Breast epithelium (tissue), 4 donors: ENCODE measurements at regions not wholly inside any gene's neighbourhood (a gene's known extent, or its start where the extent isn't known, plus 50 kb on each side); places are given as distances from the start of the nearest gene placed in this dataset.

Experiments
- DNase-seq, 2 donors: peaks; one replicate each; pipeline ENCODE4 v3.0.0-alpha.2; 2019; ENCODE audit warnings: low spot score in 2 of 2
- H3K27ac ChIP-seq, 2 donors: fragments of 200-600 bp; sonication (generic) in 1 of 2; one replicate each; pipeline ENCODE4 v1.5.1; 2016 to 2019; ENCODE audit warnings: mild to moderate bottlenecking in 1 of 2
- H3K27me3 ChIP-seq, 2 donors: fragments of 200-600 bp; sonication (generic) in 1 of 2; one replicate each; pipeline versions ENCODE4 v1.5.1 to v1.6.0; 2017 to 2019; ENCODE audit warnings: control low read depth in 1 of 2, mild to moderate bottlenecking in 1 of 2
- H3K36me3 ChIP-seq: fragments of 200-600 bp; one replicate; pipeline ENCODE4 v1.5.1; 2019
- H3K4me1 ChIP-seq, 2 donors: fragments of 200-600 bp; sonication (generic); one replicate each; pipeline ENCODE4 v1.5.1; 2016 to 2019; ENCODE audit warnings: control low read depth in 1 of 2
- H3K4me3 ChIP-seq, 3 donors: fragments of 200-600 bp; sonication (generic); 1 replicate in 2 of 3; 2 replicates in 1 of 3; pipeline ENCODE4 v1.5.1; 2016 to 2019; ENCODE audit warnings: mild to moderate bottlenecking in 3 of 3, moderate library complexity in 2 of 3
- H3K9me3 ChIP-seq, 2 donors: fragments of 200-600 bp; sonication (generic) in 1 of 2; one replicate each; pipeline ENCODE4 v1.5.1; 2016 to 2019; ENCODE audit warnings: control low read depth in 1 of 2
- CTCF ChIP-seq, 3 donors: fragments of 450-650 bp; IDR thresholded peaks; one replicate each; pipeline ENCODE4 v1.5.1; 2016 to 2017; ENCODE audit warnings: antibody characterized with exemption in 3 of 3, mild to moderate bottlenecking in 3 of 3, moderate library complexity in 3 of 3
- POLR2A ChIP-seq: fragments of 450-650 bp; IDR thresholded peaks from one replicate; pipeline ENCODE4 v1.6.1; 2016; ENCODE audit warnings: antibody characterized with exemption, mild to moderate bottlenecking, moderate library complexity
- POLR2AphosphoS5 ChIP-seq, 3 donors: sonication (generic); formaldehyde crosslinking; IDR thresholded peaks; one replicate each; pipeline ENCODE4 v1.6.1; 2017; ENCODE audit warnings: antibody characterized with exemption in 3 of 3
- intact Hi-C: fragments of 100-400 bp; cut with DNase I; formaldehyde crosslinking; loops from one replicate; pipeline ENCODE4 v1.15.1; 2023; ENCODE audit warnings: low total_unique reads

- no peaks in the 10 kb centered on the region for H3K36me3 ChIP-seq
- no peaks in the 10 kb centered on the region for H3K9me3 ChIP-seq
- no peaks in the 10 kb centered on the region for H3K4me1 ChIP-seq
- intact Hi-C loops: no loop called here
- no peaks in the 10 kb centered on the region for H3K27me3 ChIP-seq
- H3K4me3 ChIP-seq: no peak overlapping the region
- no peak overlapping the region for H3K27ac ChIP-seq
- no peak for TF ChIP-seq CTCF (IDR thresholded peaks at IDR 0.05)
- TF ChIP-seq POLR2AphosphoS5 (IDR thresholded peaks at IDR 0.05): no peak
- no peak for TF ChIP-seq POLR2A
- DNase-seq: no peak
These were observed 56.7 kb upstream of the NUP160 start for GRCh38 chr11:47904808-47905207.

DNA sequence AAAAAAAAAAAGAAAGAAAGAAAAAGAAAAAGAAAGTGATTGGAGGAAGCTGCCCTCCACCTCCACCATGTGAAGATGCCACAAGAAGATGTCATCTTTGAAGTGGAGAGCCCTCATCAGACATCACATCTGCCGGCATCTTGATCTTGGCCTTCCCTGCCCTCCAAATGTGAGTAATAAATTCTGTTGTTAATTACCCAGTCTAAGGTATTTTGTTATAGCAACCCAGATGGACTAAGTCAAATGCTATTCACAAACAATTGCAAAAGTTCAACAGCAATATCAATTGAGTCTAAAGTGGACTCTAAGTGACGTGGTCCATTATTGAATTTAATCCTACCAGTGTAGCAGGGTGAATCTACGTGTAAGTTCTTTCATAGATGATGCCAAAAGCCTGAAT, 55.9 kb upstream of the NUP160 start:
- H3K36me3 ChIP-seq: no peaks in the 10 kb centered on the region
- H3K27ac ChIP-seq: no peak overlapping the region
- no peak for DNase-seq
- TF ChIP-seq POLR2AphosphoS5 (IDR thresholded peaks at IDR 0.05): no peak
- no peak for TF ChIP-seq CTCF (IDR thresholded peaks at IDR 0.05)
- no peak for TF ChIP-seq POLR2A
- H3K9me3 ChIP-seq: no peaks in the 10 kb centered on the region
- H3K27me3 ChIP-seq: no peaks in the 10 kb centered on the region
- H3K4me1 ChIP-seq: no peaks in the 10 kb centered on the region
- H3K4me3 ChIP-seq: no peak overlapping the region
- intact Hi-C loops: no loop called here

DNA sequence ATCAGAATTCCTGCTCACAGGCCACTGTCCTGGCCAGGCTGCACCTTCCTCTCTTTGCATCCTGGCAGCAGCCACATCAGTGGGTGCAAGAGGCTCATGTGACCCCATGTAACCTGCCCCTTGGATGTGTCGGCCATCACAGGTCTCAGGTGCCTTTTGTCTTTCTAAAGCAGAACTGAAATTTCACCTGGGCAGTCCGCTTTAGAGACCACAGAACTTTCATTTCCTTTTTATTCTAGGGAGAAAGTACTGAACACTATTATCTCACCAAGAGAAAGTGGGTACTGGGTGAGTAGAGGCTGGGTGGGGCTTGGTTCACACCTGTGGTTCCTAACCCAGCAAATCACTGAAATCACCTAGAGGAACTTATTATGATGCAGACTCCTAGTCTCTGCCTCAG, 51.7 kb upstream of the NUP160 start:
- H3K27me3 ChIP-seq: no peaks in the 10 kb centered on the region
- no peak overlapping the region for H3K27ac ChIP-seq
- H3K36me3 ChIP-seq: no peaks in the 10 kb centered on the region
- TF ChIP-seq POLR2AphosphoS5 (IDR thresholded peaks at IDR 0.05) (no peak), POLR2A (no peak), CTCF (IDR thresholded peaks at IDR 0.05) (no peak)
- H3K4me3 ChIP-seq: no peak overlapping the region
- H3K4me1 ChIP-seq: no peaks in the 10 kb centered on the region
- no peak for DNase-seq
- intact Hi-C loops: no loop called here
- H3K9me3 ChIP-seq: no peaks in the 10 kb centered on the region
